GM12878 (cell line): ENCODE measurements at regions not wholly inside any gene's neighbourhood (a gene's known extent, or its start where the extent isn't known, plus 50 kb on each side); places are given as distances from the start of the nearest gene placed in this dataset.
A peak's percentile ranks its signal among the peaks of the same experiment; 100 is the strongest.

ENCODE experiments used
- ATAC-seq: fragments of 200-7000 bp; cut with Tn5 transposase; 3 replicates; pipeline ENCODE4 v1.9.1; 2020; ENCODE audit warnings: mild to moderate bottlenecking, moderate library complexity
- BruUV-seq: library from RNA; stranded (reverse); fragments of 400-500 nt; replicated peaks from 2 replicates; lab custom pipeline; 2021; lab: Mats Ljungman, UMichigan
- CTCF ChIA-PET: fragments of 300-600 bp; sonication (Branson Sonifier 250); formaldehyde crosslinking; extraction: SDS; loops from one replicate; lab custom pipeline; 2021; ENCODE audit warnings: inconsistent platforms; lab: Yijun Ruan, JAX
- POLR2A ChIA-PET: fragments of 350-600 bp; formaldehyde crosslinking; extraction: SDS; loops from one replicate; lab custom pipeline; 2021; ENCODE audit warnings: inconsistent platforms; lab: Charles Lee
- RAD21 ChIA-PET: fragments of 300-600 bp; sonication (Branson Sonifier 250); formaldehyde crosslinking; loops from one replicate; lab custom pipeline; 2023; ENCODE audit warnings: antibody characterized with exemption; ENCODE audit not compliant: unreplicated experiment; lab: Charles Lee
- SMC1A ChIA-PET: fragments of 300-600 bp; sonication (Branson Sonifier 250); formaldehyde crosslinking; loops from one replicate; lab custom pipeline; 2023; ENCODE audit not compliant: unreplicated experiment, uncharacterized antibody; lab: Charles Lee
- DNase-seq: peaks from one replicate; pipeline ENCODE4 v3.0.0-alpha.2; 2011; ENCODE audit warnings: low read depth, low spot score
- FAIRE-seq: peaks from 3 replicates; lab custom pipeline; 2011; peaks lifted over from hg19 to GRCh38; lab: Jason Lieb, UNC
- H2AFZ ChIP-seq: 2 replicates; pipeline ENCODE4 v1.6.0; 2011; ENCODE audit warnings: low read depth, low read length, control low read depth; ENCODE audit not compliant: control insufficient read depth
- H3K27ac ChIP-seq: 2 replicates; pipeline ENCODE4 v1.5.1; 2011; ENCODE audit warnings: control low read depth; ENCODE audit not compliant: control insufficient read depth, insufficient read depth
- H3K27me3 ChIP-seq, 2 experiments: replicated peaks in 1 of 2; 2 replicates each; pipeline versions ENCODE4 v1.6.0 to v1.6.1; 2011; ENCODE audit warnings: low read length in 1 of 2; ENCODE audit not compliant: control insufficient read depth in 2 of 2, insufficient read depth in 2 of 2
- H3K36me3 ChIP-seq, 2 experiments: 2 replicates each; pipeline ENCODE4 v1.5.1; 2011; ENCODE audit warnings: low read length in 1 of 2; ENCODE audit not compliant: control insufficient read depth in 2 of 2, insufficient read depth in 2 of 2
- H3K4me1 ChIP-seq: 2 replicates; pipeline ENCODE4 v1.6.1; 2011; ENCODE audit warnings: mild to moderate bottlenecking, low read length, moderate library complexity, mixed read lengths; ENCODE audit not compliant: control insufficient read depth, insufficient read depth
- H3K4me2 ChIP-seq: 2 replicates; pipeline ENCODE4 v1.6.0; 2011; ENCODE audit warnings: control low read depth; ENCODE audit not compliant: control insufficient read depth, insufficient read depth
- H3K4me3 ChIP-seq: fragments of 200-600 bp; sonication (generic); 2 replicates; pipeline ENCODE4 v1.5.1; 2016
- H3K79me2 ChIP-seq: 2 replicates; pipeline ENCODE4 v1.6.0; 2011; ENCODE audit warnings: low read length; ENCODE audit not compliant: control insufficient read depth, insufficient read depth
- H3K9ac ChIP-seq: 2 replicates; pipeline ENCODE4 v1.8.0; 2011; ENCODE audit warnings: low read length, control low read depth, mixed read lengths; ENCODE audit not compliant: control insufficient read depth, insufficient read depth
- H3K9me3 ChIP-seq: replicated peaks from 3 replicates; pipeline ENCODE4 v1.5.1; 2011; ENCODE audit warnings: mild to moderate bottlenecking, low read length; ENCODE audit not compliant: control insufficient read depth, insufficient read depth
- H4K20me1 ChIP-seq: 2 replicates; pipeline ENCODE4 v1.6.0; 2011; ENCODE audit not compliant: control insufficient read depth, insufficient read depth
- ATF3 ChIP-seq: IDR thresholded peaks from 2 replicates; pipeline ENCODE4 v1.6.1; 2011; ENCODE audit warnings: low read depth, mild to moderate bottlenecking, low read length, moderate library complexity, borderline replicate concordance; ENCODE audit errors: extremely low read depth
- HCFC1 ChIP-seq: fragments of 150-350 bp; IDR thresholded peaks from 2 replicates; pipeline ENCODE4 v1.6.1; 2014; ENCODE audit warnings: low read length
- HSF1 ChIP-seq: fragments of 150-350 bp; IDR thresholded peaks from 2 replicates; pipeline ENCODE4 v1.6.1; 2014; ENCODE audit warnings: mild to moderate bottlenecking, low read depth, low read length
- LARP7 ChIP-seq: fragments of 450-650 bp; IDR thresholded peaks from 2 replicates; pipeline ENCODE4 v1.6.1; 2017; ENCODE audit warnings: mild to moderate bottlenecking
- NKRF ChIP-seq: fragments of 450-650 bp; conservative IDR thresholded peaks from 2 replicates; pipeline ENCODE4 v1.6.1; 2017; ENCODE audit warnings: mild to moderate bottlenecking, moderate library complexity
- NR2F1 ChIP-seq: fragments of 450-650 bp; conservative IDR thresholded peaks from 2 replicates; pipeline ENCODE4 v1.6.1; 2017; ENCODE audit warnings: mild to moderate bottlenecking
- NRF1 ChIP-seq: conservative IDR thresholded peaks from 2 replicates; pipeline ENCODE4 v1.6.1; 2011; ENCODE audit warnings: mild to moderate bottlenecking, low read depth, low read length, improper control_type of control experiment
- RAD21 ChIP-seq: IDR thresholded peaks from 2 replicates; pipeline ENCODE4 v1.6.1; 2011; ENCODE audit warnings: mild to moderate bottlenecking, low read depth, low read length, moderate library complexity; ENCODE audit not compliant: insufficient read depth
- RCOR1 ChIP-seq: conservative IDR thresholded peaks from 2 replicates; pipeline ENCODE4 v1.6.1; 2012; ENCODE audit warnings: low read depth, low read length, improper control_type of control experiment
- RELA ChIP-seq: fragments of 450-650 bp; IDR thresholded peaks from 2 replicates; pipeline ENCODE4 v1.8.0; 2014; ENCODE audit warnings: borderline replicate concordance; ENCODE audit not compliant: partially characterized antibody
- RUNX3 ChIP-seq: IDR thresholded peaks from 2 replicates; pipeline ENCODE4 v1.6.1; 2012; ENCODE audit warnings: low read length, inconsistent platforms
- SIN3A ChIP-seq: IDR thresholded peaks from 2 replicates; pipeline ENCODE4 v1.6.1; 2012; ENCODE audit warnings: low read depth, low read length, improper control_type of control experiment
- SMAD5 ChIP-seq: IDR thresholded peaks from 2 replicates; pipeline ENCODE4 v1.6.1; 2016; ENCODE audit warnings: antibody characterized with exemption, low read depth
- SMC3 ChIP-seq: IDR thresholded peaks from 2 replicates; pipeline ENCODE4 v1.6.1; 2011; ENCODE audit warnings: low read length, improper control_type of control experiment, borderline replicate concordance
- SPI1 ChIP-seq: IDR thresholded peaks from 2 replicates; pipeline ENCODE4 v1.6.1; 2011; ENCODE audit warnings: low read depth, mild to moderate bottlenecking, low read length, moderate library complexity, borderline replicate concordance; ENCODE audit not compliant: insufficient read depth
- ZBED1 ChIP-seq: IDR thresholded peaks from 2 replicates; pipeline ENCODE4 v1.6.1; 2016; ENCODE audit warnings: borderline replicate concordance
- ZNF207 ChIP-seq: fragments of 450-650 bp; IDR thresholded peaks from 2 replicates; pipeline ENCODE4 v1.6.1; 2014; ENCODE audit warnings: antibody characterized with exemption, mild to moderate bottlenecking, borderline replicate concordance
- WGBS: methylation state at CpG from one replicate; pipeline ENCODE4 v1.1.6; 2016; ENCODE audit warnings: low lambda C conversion rate; ENCODE audit not compliant: insufficient replicate concordance, insufficient coverage; ENCODE audit errors: missing lambda C conversion rate; 5-methylcytosine and 5-hydroxymethylcytosine counted together
- in situ Hi-C: fragments of 300-500 bp; cut with MboI; formaldehyde crosslinking; loops from 9 replicates; pipeline ENCODE4 v1.14.3; 2018; ENCODE audit warnings: mixed read lengths
- intact Hi-C: fragments of 100-400 bp; cut with micrococcal nuclease; formaldehyde crosslinking; loops from one replicate; pipeline ENCODE4 v1.14.2; 2022; ENCODE audit not compliant: unreplicated experiment

GRCh38 chr1:232227306-232227705, 402.6 kb downstream of the SIPA1L2 start:
- Histone ChIP-seq H3K27ac (no peak overlapping the region), H4K20me1 (no peaks in the 10 kb centered on the region), H3K27me3 (no peaks in the 10 kb centered on the region), H2AFZ (no peak overlapping the region), H3K79me2 (no peaks in the 10 kb centered on the region), H3K4me3 (no peak overlapping the region), H3K36me3 (no peaks in the 10 kb centered on the region), H3K4me1 (no peaks in the 10 kb centered on the region), H3K9me3 (no peaks in the 10 kb centered on the region; the same call in 2 of the 3 replicates), H3K4me2 (no peak overlapping the region), H3K9ac (no peak overlapping the region)
- ChIA-PET CTCF (no interaction called here), POLR2A (no interaction called here), SMC1A (no interaction called here), RAD21 (no interaction called here)
- in situ Hi-C loops: no loop called here
- DNase-seq: no peak
- intact Hi-C loops: no loop called here
- BruUV-seq: no TSS peak
- no peak for TF ChIP-seq NRF1
- no peak for TF ChIP-seq ATF3
- TF ChIP-seq ZNF207: no peak
- TF ChIP-seq SIN3A: no peak
- TF ChIP-seq HCFC1: no peak
- TF ChIP-seq RELA: no peak
- TF ChIP-seq SMAD5: no peak
- no peak for TF ChIP-seq NR2F1
- TF ChIP-seq LARP7: no peak
- no peak for TF ChIP-seq RUNX3
- no peak for FAIRE-seq
- 21% methylated on average over 3 of the region's 3 CpGs for WGBS
- ATAC-seq: no peak

GRCh38 chr1:232226197-232226712, 403.7 kb downstream of the SIPA1L2 start:
- in situ Hi-C loops: no loop called here
- ATAC-seq (peak; percentile 52), DNase-seq (no peak), FAIRE-seq (no peak)
- ChIA-PET CTCF (no interaction called here), RAD21 (no interaction called here), POLR2A (no interaction called here), SMC1A (no interaction called here)
- no peak for TF ChIP-seq RAD21
- no peak for TF ChIP-seq ZBED1
- no peak for TF ChIP-seq RCOR1
- TF ChIP-seq SMC3: no peak
- TF ChIP-seq HSF1: no peak
- no peak for TF ChIP-seq SPI1
- no peak for TF ChIP-seq NKRF
- Histone ChIP-seq H3K36me3 (no peaks in the 10 kb centered on the region), H3K4me2 (0 out of 2 replicates have a peak overlapping the region, but pooled peaks have one; percentile 42), H3K79me2 (no peaks in the 10 kb centered on the region), H3K27me3 (no peaks in the 10 kb centered on the region), H3K27ac (no peak overlapping the region), H2AFZ (no peak overlapping the region), H3K9ac (no peak overlapping the region), H3K9me3 (no peaks in the 10 kb centered on the region; the same call in 2 of the 3 replicates), H4K20me1 (no peaks in the 10 kb centered on the region), H3K4me1 (no peaks in the 10 kb centered on the region), H3K4me3 (no peak overlapping the region)
- BruUV-seq: no TSS peak
- WGBS: 17% methylated on average over 5 of the region's 5 CpGs
- intact Hi-C loops: no loop called here
